Activated T-helper 2 cell treated with anti-CD3 and anti-CD28 coated beads, Interferon-gamma antibody, Interleukin-2, Interleukin-4, amounts not matched to agents 10 μg/mL and 5 μg/mL and 100 μg/mL, durations not matched to agents 14 hours and 24 hours and 36 hours (primary cell): ENCODE measurements at regions not wholly inside any gene's neighbourhood (a gene's known extent, or its start where the extent isn't known, plus 50 kb on each side); places are given as distances from the start of the nearest gene placed in this dataset.

Experiments used
- DNase-seq: peaks from one replicate; pipeline ENCODE4 v3.0.0; 2021; ENCODE audit warnings: low spot score
- H3K27ac Mint-ChIP-seq: one replicate; pipeline ENCODE4 v1.8.0; 2021; ENCODE audit warnings: mixed read lengths
- H3K27me3 Mint-ChIP-seq: one replicate; pipeline ENCODE4 v1.8.0; 2021; ENCODE audit warnings: low read depth, mixed read lengths
- H3K36me3 Mint-ChIP-seq: one replicate; pipeline ENCODE4 v1.8.0; 2021; ENCODE audit warnings: low read depth, mixed read lengths
- H3K4me1 Mint-ChIP-seq: one replicate; pipeline ENCODE4 v1.8.0; 2021; ENCODE audit warnings: low read depth, mixed read lengths
- H3K4me3 Mint-ChIP-seq: one replicate; pipeline ENCODE4 v1.8.0; 2021; ENCODE audit warnings: low read depth, mild to moderate bottlenecking, moderate library complexity, mixed read lengths
- H3K9me3 Mint-ChIP-seq: one replicate; pipeline ENCODE4 v1.8.0; 2021; ENCODE audit warnings: mixed read lengths
- intact Hi-C: fragments of 100-400 bp; cut with micrococcal nuclease; formaldehyde crosslinking; loops from one replicate; pipeline ENCODE4 v1.15.1; 2023

GRCh38 chr3:176655404-176656094 is 541.7 kb downstream of the TBL1XR1 start:
- no peak for DNase-seq
- intact Hi-C loops = no loop called here
- no peak overlapping the region for H3K4me3 Mint-ChIP-seq

GRCh38 chr3:176651622-176652021 is 545.7 kb downstream of the TBL1XR1 start:
- Mint-ChIP-seq H3K4me3 (no peak overlapping the region), H3K36me3 (no peaks in the 10 kb centered on the region), H3K27me3 (no peaks in the 10 kb centered on the region), H3K27ac (no peak overlapping the region), H3K9me3 (no peaks in the 10 kb centered on the region), H3K4me1 (no peaks in the 10 kb centered on the region)
- intact Hi-C loops = no loop called here
- no peak for DNase-seq

More at GRCh38 chr3:176655404-176656094, 541.7 kb downstream of the TBL1XR1 start:
- Mint-ChIP-seq H3K9me3 (no peaks in the 10 kb centered on the region), H3K36me3 (no peaks in the 10 kb centered on the region), H3K4me1 (no peaks in the 10 kb centered on the region), H3K27ac (no peak overlapping the region), H3K27me3 (no peaks in the 10 kb centered on the region)

GRCh38 chr3:176650478-176650877 is 546.8 kb downstream of the TBL1XR1 start:
- Mint-ChIP-seq H3K4me3 (no peak overlapping the region), H3K9me3 (no peaks in the 10 kb centered on the region), H3K27me3 (no peaks in the 10 kb centered on the region), H3K4me1 (no peaks in the 10 kb centered on the region), H3K27ac (no peak overlapping the region), H3K36me3 (no peaks in the 10 kb centered on the region)
- intact Hi-C loops = no loop called here
- DNase-seq = no peak

- Mint-ChIP-seq H3K27ac (no peak overlapping the region), H3K36me3 (no peaks in the 10 kb centered on the region), H3K27me3 (no peaks in the 10 kb centered on the region), H3K4me3 (no peak overlapping the region), H3K4me1 (no peaks in the 10 kb centered on the region), H3K9me3 (no peaks in the 10 kb centered on the region)
- DNase-seq = no peak
- intact Hi-C loops = no loop called here
Observed at GRCh38 chr3:176647987-176648386, 549.3 kb downstream of the TBL1XR1 start.

GRCh38 chr3:176633511-176633910 is 563.8 kb downstream of the TBL1XR1 start:
- no peak for DNase-seq
- Mint-ChIP-seq H3K4me1 (no peaks in the 10 kb centered on the region), H3K4me3 (no peak overlapping the region), H3K27ac (no peak overlapping the region), H3K36me3 (no peaks in the 10 kb centered on the region), H3K27me3 (no peaks in the 10 kb centered on the region), H3K9me3 (no peaks in the 10 kb centered on the region)
- intact Hi-C loops = no loop called here

- intact Hi-C loops = no loop called here
- H3K27ac Mint-ChIP-seq = no peak overlapping the region
Observed at GRCh38 chr3:176632925-176633324, 564.4 kb downstream of the TBL1XR1 start.

GRCh38 chr3:176631165-176631564 is 566.1 kb downstream of the TBL1XR1 start:
- H3K36me3 Mint-ChIP-seq = no peaks in the 10 kb centered on the region

More at GRCh38 chr3:176632925-176633324, 564.4 kb downstream of the TBL1XR1 start:
- Mint-ChIP-seq H3K4me3 (no peak overlapping the region), H3K36me3 (no peaks in the 10 kb centered on the region), H3K9me3 (no peaks in the 10 kb centered on the region), H3K27me3 (no peaks in the 10 kb centered on the region), H3K4me1 (no peaks in the 10 kb centered on the region)
- no peak for DNase-seq

GRCh38 chr3:176628101-176628639 is 569.1 kb downstream of the TBL1XR1 start:
- no peaks in the 10 kb centered on the region for H3K36me3 Mint-ChIP-seq
- DNase-seq = no peak
- H3K9me3 Mint-ChIP-seq = no peaks in the 10 kb centered on the region
- no peak overlapping the region for H3K4me3 Mint-ChIP-seq
- intact Hi-C loops = no loop called here
- H3K27me3 Mint-ChIP-seq = no peaks in the 10 kb centered on the region
- H3K4me1 Mint-ChIP-seq = no peaks in the 10 kb centered on the region
- H3K27ac Mint-ChIP-seq = no peak overlapping the region

More at GRCh38 chr3:176631165-176631564, 566.1 kb downstream of the TBL1XR1 start:
- H3K27ac Mint-ChIP-seq = no peak overlapping the region
- no peaks in the 10 kb centered on the region for H3K9me3 Mint-ChIP-seq
- H3K4me3 Mint-ChIP-seq = no peak overlapping the region
- intact Hi-C loops = no loop called here
- no peaks in the 10 kb centered on the region for H3K4me1 Mint-ChIP-seq
- no peaks in the 10 kb centered on the region for H3K27me3 Mint-ChIP-seq
- DNase-seq = no peak

- Mint-ChIP-seq H3K4me1 (no peaks in the 10 kb centered on the region), H3K27ac (no peak overlapping the region), H3K9me3 (no peaks in the 10 kb centered on the region), H3K27me3 (no peaks in the 10 kb centered on the region), H3K4me3 (no peak overlapping the region), H3K36me3 (no peaks in the 10 kb centered on the region)
- no peak for DNase-seq
- intact Hi-C loops = no loop called here
Observed at GRCh38 chr3:176623468-176624150, 573.7 kb downstream of the TBL1XR1 start.

GRCh38 chr3:176619833-176620232 is 577.4 kb downstream of the TBL1XR1 start:
- H3K27ac Mint-ChIP-seq = no peak overlapping the region
- intact Hi-C loops = no loop called here
- H3K4me3 Mint-ChIP-seq = no peak overlapping the region
- DNase-seq = no peak
- no peaks in the 10 kb centered on the region for H3K36me3 Mint-ChIP-seq
- no peaks in the 10 kb centered on the region for H3K9me3 Mint-ChIP-seq
- H3K4me1 Mint-ChIP-seq = no peaks in the 10 kb centered on the region
- H3K27me3 Mint-ChIP-seq = no peaks in the 10 kb centered on the region

- no peak for DNase-seq
- intact Hi-C loops = no loop called here
- H3K36me3 Mint-ChIP-seq = no peaks in the 10 kb centered on the region
- no peak overlapping the region for H3K27ac Mint-ChIP-seq
- H3K4me3 Mint-ChIP-seq = no peak overlapping the region
- H3K4me1 Mint-ChIP-seq = no peaks in the 10 kb centered on the region
- no peaks in the 10 kb centered on the region for H3K9me3 Mint-ChIP-seq
- no peaks in the 10 kb centered on the region for H3K27me3 Mint-ChIP-seq
Observed at GRCh38 chr3:176615826-176616225, 581.5 kb downstream of the TBL1XR1 start.

- no peak for DNase-seq
- intact Hi-C loops = no loop called here
- Mint-ChIP-seq H3K9me3 (peaks cover 5% of the 10 kb centered on the region), H3K36me3 (no peaks in the 10 kb centered on the region), H3K4me3 (no peak overlapping the region), H3K27ac (no peak overlapping the region), H3K4me1 (no peaks in the 10 kb centered on the region), H3K27me3 (no peaks in the 10 kb centered on the region)
Observed at GRCh38 chr3:176611703-176612102, 585.6 kb downstream of the TBL1XR1 start.

- intact Hi-C loops = no loop called here
- Mint-ChIP-seq H3K9me3 (peaks cover 10% of the 10 kb centered on the region), H3K4me3 (no peak overlapping the region), H3K4me1 (no peaks in the 10 kb centered on the region), H3K27me3 (no peaks in the 10 kb centered on the region), H3K27ac (no peak overlapping the region), H3K36me3 (no peaks in the 10 kb centered on the region)
- no peak for DNase-seq
Observed at GRCh38 chr3:176609361-176609760, 587.9 kb downstream of the TBL1XR1 start.
